Mesenteric fat pad (tissue), 1 donor: ENCODE measurements at regions not wholly inside any gene's neighbourhood (a gene's known extent, or its start where the extent isn't known, plus 50 kb on each side); places are given as distances from the start of the nearest gene placed in this dataset.
"Not testable (repeated sequence)": the region's sequence is repeated elsewhere in the genome, so short reads cannot be mapped to it uniquely, and the experiment has no call there.

Experiments
- DNase-seq: peaks from one replicate; pipeline ENCODE4 v3.0.0-alpha.2; 2020; ENCODE audit warnings: low spot score
- donor health status: DM: yes; HTN: yes; CAD: no.

DNA sequence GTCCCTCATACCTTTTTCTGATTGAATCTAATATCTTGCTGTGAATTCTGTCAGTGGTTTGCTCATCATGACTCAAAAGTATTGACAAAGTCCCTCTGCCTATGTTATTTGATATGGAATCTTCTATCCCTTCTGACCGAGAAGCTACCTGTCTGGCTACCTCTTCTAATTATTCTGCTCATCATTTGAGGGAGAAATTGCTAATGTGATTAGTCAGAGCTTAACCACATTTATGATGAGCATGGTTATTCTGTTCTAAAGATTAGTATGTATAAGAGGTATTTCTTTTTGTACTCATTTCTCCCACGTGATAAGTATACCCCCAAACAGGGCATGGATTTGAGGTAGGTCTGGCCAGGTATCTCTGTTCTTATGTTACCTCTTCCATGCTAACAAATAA, 428.4 kb upstream of the KCNMB2 start:
- no peak for DNase-seq

DNA sequence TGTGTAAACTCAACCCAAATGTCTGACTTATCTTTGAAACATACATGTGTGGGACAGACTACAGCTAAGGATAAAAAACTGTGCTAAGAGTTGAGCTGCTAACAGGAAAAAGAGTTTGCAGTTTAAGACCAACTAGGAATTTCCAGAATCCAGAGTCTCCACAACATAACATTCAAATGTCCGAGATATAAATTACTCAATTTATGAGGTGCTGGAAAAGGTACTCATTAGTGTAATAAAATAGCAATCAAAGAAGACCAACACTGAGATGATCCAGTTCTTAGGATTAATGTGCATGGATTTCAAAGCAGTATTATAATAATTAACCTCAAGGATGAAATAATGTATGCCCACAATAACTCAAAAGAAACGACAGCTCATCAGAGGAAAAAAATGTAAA, 426.5 kb upstream of the KCNMB2 start:
- DNase-seq, result no peak

DNA sequence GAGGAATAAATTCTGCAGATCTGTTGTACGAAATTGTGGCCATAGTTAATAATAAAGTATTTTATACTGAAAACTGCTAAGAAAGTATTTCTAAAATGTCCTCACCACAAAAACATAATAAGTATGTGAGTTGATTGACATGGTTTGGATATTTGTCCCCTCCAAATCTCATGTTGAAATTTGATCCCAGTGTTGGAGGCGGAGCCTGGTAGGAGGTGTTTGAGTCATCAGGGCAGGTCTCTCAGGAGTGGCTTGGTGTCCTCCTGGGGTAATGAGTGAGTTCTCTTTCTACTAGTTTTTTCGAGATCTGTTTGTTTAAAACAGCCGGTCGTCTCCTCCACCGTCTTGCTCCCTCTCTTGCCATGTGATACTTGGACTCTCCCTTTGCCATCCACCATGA, 424.1 kb upstream of the KCNMB2 start:
- DNase-seq, result no peak

DNA sequence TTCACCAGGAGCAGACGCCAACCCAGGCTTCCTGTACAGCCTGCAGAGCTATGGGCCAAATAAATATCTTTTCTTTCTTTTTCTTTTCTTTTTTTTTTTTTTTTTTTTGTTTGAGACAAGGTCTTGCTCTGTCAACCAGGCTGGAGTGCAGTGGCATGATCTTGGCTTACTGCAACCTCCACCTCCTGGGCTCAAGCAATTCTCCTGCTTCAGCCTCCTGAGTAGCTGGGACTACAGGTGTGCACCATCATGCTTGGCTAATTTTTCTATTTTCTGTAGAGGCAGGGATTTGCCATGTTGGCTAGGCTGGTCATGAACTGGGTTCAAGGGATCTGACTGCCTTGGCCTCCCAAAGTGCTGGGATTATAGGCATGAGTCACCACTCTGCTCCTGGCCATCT, 423.7 kb upstream of the KCNMB2 start:
- DNase-seq, result not testable (repeated sequence)

DNA sequence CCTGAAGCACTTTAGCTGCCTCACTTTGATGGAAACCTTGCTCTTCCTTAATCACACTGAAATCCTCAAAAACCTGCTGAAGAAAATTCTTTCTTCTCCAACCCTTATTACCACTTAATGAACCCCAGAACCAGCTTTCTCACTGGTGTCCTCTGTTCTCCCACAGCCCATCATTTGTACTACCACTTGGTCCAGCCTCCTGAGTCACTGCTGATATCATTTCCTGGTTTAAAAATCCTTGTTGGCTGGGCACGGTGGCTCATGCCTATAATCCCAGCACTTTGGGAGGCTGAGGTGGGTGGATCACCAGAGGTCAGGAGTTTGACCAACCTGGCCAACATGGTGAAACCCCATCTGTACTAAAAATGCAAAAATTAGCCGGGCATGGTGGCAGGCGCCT, 418.6 kb upstream of the KCNMB2 start:
- DNase-seq, result no peak

DNA sequence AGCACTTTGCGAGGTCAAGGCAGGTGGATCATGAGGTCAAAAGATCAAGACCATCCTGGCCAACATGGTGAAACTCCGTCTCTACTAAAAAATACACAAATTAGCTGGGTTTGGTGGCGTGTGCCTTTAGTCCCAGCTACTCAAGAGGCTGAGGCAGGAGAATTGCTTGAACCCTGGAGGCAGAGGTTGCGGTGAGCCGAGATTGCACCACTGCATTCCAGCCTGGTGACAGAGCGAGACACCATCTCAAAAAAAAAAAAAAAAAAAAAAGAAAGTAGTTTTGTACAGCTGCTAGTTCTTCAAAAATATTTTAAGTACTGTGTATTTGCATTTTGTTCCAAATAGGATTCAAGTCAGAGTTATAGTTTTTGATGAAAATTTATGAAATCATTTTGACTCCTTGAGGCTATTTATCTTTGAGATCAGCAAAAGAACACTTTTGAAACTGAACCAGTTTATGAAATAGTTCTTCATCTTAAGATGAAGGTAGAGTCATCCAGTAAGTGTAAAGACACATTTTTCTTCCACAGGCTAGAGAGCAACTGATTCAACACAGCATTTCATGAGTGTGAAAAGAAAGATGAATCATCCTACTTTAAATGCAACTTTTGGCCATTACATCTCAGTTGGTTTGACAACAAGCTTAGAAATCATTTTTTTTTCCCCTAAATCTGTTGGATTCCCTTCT, 416.5 kb upstream of the KCNMB2 start:
- not testable (repeated sequence) for DNase-seq

DNA sequence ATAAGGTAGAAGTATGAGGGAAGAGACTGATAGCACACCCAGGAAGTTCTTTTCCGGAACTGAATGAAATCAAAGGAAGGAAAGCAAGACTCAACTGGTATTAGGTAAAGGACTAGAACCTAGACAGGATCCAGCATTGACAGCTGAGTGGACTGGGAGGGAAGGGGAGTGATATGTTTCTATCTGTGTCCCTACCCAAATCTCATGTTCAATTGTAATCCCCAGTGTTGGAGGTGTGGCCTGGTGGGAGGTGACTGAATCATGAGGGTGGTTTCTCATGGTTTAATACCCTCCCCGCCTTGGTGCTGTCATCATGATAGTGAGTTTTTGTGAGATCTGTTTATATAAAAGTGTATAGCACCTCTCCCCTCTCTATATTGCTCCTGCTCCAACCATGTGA, 415.9 kb upstream of the KCNMB2 start:
- DNase-seq, result no peak

DNA sequence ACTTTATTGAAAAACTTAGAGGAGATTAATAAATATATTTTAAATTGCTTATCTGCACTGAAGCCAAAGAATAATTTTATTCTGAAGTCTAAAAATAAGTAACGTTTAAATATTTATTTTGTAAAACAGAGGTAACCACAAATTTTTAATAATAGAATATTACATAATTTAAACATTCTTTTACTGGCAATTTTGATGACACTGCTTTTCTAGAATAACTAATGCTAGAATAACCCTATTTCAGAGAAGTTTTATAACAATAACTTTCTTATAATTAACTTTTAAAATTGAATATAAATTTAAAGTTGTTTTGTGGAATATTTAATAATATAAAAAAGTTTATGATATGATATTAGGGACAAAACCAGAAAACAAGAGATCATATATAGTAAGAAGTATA, 409.6 kb upstream of the KCNMB2 start:
- DNase-seq, result no peak

DNA sequence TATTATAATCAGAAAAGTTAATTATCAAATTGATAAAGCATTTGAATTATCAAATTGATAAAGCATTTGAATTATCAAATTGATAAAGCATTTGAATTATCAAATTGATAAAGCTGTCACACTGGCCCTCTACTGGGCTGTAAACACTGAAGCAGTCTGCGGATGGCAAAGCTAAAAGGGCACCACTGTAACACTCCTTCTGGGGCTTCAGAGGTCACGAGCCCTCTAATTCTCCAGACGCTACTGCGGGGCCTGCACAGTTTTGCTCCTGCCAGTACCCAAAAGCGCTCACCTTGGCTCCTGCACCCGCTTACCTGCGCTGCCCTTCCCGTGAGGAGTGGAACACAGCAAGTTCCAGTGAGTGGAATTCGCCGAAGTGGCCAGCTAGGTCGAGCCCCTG, 409.0 kb upstream of the KCNMB2 start:
- DNase-seq, result no peak

DNA sequence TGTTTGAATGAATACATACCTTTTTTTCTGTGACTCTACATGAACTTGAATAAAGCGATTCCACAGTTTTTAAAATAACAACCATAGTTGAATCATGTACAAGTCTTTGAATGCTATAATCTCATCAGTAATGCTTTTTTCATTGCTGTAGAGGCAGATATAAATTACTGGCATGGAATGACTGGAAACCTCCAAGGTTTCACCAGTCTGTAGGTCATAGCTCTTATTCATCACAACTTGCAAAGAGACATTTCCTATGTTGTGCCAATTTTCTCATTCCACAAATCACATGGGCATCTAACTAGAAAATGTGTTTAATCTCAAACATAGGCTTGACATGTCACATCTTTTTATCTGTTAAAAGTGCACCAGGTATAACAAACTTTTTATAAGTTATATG, 407.1 kb upstream of the KCNMB2 start:
- DNase-seq, result no peak

DNA sequence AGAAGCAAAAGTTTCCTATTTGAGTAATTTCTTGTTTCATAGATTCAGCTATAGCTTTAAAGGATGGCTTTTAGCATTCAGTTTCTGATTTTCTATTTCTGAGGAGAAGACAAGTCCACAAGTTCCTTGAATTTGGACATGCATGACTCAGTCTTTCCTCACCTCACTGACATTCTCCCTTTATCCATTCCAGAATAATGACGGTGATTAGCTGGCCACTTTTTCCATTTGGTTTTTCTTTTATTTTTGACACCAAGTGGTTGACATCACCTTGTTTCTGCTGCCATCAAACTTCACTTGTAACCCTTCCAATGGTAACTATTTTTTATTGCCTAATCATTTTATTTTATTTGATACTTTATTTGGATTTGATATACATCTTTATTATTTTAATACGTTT, 404.4 kb upstream of the KCNMB2 start:
- no peak for DNase-seq

DNA sequence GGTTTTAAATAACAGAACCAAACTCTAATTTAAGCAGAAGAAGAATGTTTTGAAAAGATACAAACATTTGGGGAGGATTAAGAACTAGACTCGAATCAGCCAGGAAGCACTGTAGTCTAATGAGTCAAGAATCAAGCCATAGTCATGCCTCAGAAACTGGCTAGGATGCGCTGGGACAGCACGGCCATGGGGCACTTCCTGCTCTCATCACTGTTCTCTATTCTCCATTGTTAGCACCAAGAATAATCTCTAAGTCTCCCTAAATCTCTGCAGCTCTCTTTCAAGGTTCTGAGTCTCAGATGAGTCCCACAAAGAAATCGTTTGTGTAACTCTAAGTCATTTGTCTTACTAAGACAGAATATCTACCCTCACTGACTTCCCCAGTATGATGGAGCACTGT, 399.0 kb upstream of the KCNMB2 start:
- no peak for DNase-seq

DNA sequence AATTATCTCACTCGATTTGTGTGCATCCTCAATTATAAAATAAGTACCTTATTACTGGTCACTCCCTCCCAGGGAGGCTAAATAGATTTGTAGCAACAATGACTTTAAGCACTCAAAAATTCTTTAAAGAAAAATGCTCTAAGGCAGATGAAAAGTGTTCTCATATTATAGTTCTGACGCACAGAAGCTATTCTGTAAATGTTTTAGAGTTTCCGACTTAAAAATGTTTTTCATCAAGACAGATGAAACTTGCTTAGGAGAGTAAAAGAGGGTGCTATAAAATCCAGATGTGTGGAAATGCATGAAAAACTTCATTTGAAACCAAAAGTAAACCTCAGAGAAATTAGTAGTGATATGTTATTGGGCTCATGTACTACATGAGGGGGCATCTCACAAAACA, 398.4 kb upstream of the KCNMB2 start:
- no peak for DNase-seq

DNA sequence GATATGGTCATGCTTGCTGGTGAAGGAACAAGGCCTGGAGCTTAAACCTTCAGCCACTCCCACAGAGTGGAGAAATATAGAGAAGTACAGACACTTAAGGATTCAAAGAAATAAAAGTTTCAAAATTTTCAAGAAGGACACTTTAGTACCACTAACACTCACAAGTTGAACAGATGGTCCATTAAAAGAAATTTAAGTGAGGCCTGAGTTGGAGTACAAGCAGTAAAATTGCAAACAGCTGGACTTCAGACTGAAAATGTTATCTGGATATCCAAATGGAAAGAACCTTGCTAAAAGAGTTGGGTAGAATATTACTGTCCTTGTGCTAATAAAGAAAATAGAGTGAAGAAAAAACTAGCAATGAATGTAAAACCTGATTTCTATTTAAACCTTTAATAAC, 397.1 kb upstream of the KCNMB2 start:
- DNase-seq, result no peak

DNA sequence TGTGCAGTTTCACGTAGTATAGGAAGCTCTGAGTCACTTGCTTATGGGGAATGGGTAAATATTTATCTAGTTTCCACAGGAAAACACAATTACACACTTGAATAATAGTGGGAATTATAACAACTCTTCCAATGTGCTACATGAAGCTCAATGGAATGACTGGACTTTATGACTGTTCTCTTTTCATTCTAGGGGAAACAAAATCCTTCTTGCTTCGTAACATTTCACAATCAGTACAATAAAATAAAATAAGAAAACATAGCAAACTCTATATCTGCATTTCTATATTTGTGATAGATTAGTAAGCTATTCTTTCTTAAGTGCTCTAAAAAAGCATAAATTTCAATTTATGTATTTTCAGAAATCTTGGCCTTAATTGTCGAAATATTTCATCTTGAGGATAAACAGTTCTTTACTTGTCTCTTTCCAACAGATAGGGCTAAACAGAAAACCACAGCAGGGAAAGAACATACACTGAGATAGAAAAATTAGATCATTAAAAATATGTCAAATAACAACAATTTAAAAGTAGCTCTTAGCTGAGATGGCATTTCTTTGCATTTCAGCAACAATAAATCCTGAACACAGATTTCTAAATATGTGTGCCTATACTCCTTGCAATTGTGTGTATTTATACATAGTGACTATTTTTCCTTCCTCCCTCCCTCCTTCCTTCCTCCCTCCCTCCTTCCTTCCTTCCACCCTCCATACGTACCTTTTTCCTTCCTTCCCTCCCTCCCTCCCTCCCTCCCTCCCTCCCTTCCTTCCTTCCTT, 395.5 kb upstream of the KCNMB2 start:
- DNase-seq, result no peak

DNA sequence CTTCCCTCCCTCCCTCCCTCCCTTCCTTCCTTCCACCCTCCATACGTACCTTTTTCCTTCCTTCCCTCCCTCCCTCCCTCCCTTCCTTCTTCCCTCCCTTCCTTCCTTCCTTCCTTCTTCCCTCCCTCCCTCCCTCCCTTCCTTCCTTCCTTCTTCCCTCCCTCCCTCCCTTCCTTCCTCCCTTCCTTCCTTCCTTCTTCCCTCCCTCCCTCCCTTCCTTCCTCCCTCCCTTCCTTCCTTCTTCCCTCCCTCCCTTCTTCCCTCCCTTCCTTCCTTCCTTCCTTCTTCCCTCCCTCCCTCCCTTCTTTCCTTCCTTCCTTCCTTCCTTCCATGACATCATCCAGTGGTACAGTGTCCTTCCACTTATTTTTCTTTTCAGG, 394.9 kb upstream of the KCNMB2 start:
- DNase-seq, result not testable (repeated sequence)

DNA sequence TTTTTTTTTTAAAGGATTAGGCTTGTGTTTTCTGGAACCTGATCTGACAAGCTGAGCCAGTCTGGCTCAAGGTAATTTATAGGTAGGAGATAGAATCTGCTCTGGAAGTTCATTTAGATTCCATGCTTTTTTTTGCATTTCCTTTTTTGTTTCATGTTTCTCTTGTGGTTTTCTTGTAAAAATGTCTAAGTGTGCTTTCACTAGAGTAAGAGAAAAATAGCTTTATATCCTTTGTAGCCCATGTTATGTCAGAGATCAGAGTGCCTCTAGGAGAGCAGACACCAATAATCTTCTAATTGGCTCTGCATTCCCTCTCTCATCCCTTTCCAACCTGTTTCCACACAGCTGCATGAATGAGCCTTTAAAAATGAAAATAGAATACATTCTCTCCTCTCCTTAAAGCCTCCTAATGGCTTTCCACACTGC, 389.8 kb upstream of the KCNMB2 start:
- DNase-seq, result no peak

DNA sequence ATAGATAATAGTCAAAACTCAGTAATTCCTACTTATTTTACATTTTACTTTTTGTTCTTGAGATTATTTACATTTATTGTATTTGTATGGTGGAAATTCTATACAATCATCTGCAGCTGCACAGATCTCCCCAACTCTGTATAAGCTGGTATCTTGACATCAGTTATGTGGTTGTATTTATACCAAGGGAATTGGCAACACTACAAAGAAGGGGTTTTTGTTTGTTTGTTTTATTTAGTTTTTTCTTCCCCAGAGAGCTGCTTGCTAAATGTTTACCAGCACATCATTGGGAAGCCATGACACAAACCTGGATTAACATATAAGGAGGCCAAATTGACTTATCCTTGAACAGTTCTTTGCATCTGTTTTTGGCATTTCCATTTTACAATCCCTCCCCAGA, 389.2 kb upstream of the KCNMB2 start:
- no peak for DNase-seq

DNA sequence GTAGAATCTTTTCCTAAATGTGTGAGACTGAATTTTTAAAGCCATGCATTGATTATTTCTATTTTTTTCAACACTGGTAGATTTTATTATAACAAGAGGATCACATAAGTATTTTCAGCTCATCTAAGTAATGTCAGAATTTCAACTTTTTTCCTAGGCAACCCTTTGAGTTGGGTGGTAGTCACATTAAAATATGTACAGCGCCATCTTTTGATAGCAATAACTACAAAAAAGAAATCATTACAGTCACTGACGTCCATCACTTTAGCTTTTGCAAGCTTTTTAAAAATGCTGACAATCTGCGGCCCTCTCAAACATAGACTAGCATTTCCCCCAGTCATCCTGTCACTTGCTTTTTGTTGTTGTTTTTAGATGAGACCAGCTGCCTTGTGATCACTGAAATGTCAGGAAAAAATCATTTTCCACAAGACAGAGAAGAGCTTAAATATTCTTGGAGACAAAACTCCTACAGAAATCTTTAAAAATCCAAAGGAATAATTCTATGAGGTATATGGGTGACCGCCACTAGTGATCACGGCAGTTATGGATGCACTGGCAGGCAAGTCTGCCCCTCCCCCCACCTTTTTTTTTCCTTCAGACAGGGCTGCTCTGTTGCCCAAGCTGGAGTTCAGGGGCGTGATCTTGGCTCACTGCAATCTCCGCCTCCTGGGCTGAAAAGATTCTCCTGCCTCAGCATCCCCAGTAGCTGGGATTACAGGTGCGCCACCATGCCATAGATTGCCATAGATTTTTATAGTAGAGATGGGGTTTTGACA, 384.0 kb upstream of the KCNMB2 start:
- no peak for DNase-seq

DNA sequence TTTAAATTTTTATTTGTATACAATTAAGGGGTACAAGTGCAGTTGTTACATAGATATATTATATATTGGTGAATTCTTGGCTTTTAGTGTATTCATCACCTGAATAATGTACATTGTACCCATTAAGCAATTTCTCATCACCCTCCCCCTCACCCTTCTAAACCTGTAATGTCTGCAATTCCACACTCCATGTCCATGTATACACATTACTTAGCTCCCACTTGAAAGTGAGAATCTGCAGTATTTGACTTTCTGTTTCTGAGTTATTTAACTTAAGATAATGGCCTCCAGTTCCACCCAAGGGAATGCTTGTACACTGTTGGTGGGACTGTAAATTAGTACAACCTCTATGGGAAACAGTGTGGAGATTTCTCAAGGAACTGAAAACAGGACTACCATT, 383.2 kb upstream of the KCNMB2 start:
- no peak for DNase-seq

DNA sequence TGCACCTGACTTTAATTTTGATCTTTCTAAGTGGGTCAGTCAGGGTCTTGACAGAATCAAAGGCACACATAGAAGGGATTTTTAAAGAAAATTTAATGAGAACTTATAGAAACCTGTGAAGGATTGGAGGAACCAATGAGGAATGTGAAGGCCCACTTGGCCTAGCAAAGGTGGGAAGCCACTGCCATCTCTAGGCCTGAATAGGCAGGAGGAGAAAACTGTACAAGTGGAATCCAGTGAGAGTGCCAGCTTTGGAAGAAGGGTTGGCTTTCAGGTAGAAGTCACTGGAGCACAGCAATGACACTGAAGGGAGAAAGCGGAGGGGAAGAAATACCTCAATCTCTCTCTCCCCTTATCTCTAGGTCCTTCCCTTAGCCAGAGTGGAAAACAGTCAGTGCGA, 380.7 kb upstream of the KCNMB2 start:
- DNase-seq, result no peak

DNA sequence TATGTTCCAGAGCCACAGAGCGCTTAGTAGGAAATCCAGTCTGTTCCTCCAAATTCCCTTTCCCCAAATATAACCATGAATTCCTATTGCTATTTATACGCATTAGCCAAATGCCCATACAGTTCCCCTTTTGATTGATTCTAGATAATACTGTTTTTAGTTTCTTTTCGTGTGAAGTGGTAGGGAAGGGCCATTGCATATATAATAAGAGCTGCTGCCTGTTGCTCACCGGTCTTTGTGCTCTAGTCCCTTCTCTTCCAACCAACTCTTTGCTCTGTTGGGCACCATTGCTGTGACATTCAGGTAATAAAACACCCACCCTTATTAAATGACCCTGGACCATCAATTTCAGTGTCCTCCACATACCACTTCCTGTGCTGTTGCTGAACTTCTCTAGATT, 379.9 kb upstream of the KCNMB2 start:
- no peak for DNase-seq
